ENCODE measurements at regions not wholly inside any gene's neighbourhood (a gene's known extent, or its start where the extent isn't known, plus 50 kb on each side); places are given as distances from the start of the nearest gene placed in this dataset.
"Not testable (repeated sequence)": the region's sequence is repeated elsewhere in the genome, so short reads cannot be mapped to it uniquely, and the experiment has no call there.

GRCh38 chr2:10196948-10197696 lies 74.6 kb downstream of the RRM2 start:
- no peak for DNase-seq (ENCODE audit: extremely low read depth in 1 of 11, low read depth in 9 of 11, low spot score in 4 of 11)

GRCh38 chr2:10197697-10198076 lies 75.1 kb downstream of the RRM2 start:
- no peak for DNase-seq (ENCODE audit: extremely low read depth in 1 of 11, low read depth in 9 of 11, low spot score in 4 of 11)

GRCh38 chr2:10198482-10198881 lies 75.9 kb downstream of the RRM2 start:
- DNase-seq (ENCODE audit: extremely low read depth in 1 of 11, low read depth in 9 of 11, low spot score in 4 of 11) = not testable (repeated sequence)

GRCh38 chr2:10201201-10201600 lies 78.7 kb downstream of the RRM2 start:
- DNase-seq (ENCODE audit: extremely low read depth in 1 of 11, low read depth in 9 of 11, low spot score in 4 of 11) = no peak

GRCh38 chr2:10202131-10202665 lies 79.7 kb downstream of the RRM2 start:
- no peak for DNase-seq (ENCODE audit: extremely low read depth in 1 of 11, low read depth in 9 of 11, low spot score in 4 of 11)

GRCh38 chr2:10204326-10205161 lies 82.0 kb downstream of the RRM2 start:
- no peak for DNase-seq (ENCODE audit: extremely low read depth in 1 of 11, low read depth in 9 of 11, low spot score in 4 of 11)

GRCh38 chr2:10205162-10205475 lies 82.6 kb downstream of the RRM2 start:
- DNase-seq (ENCODE audit: extremely low read depth in 1 of 11, low read depth in 9 of 11, low spot score in 4 of 11) = no peak

GRCh38 chr2:10208736-10209135 lies 86.2 kb downstream of the RRM2 start:
- no peak for DNase-seq (ENCODE audit: extremely low read depth in 1 of 11, low read depth in 9 of 11, low spot score in 4 of 11)

- no peak for DNase-seq (ENCODE audit: extremely low read depth in 1 of 11, low read depth in 9 of 11, low spot score in 4 of 11)
These were observed 86.9 kb downstream of the RRM2 start for GRCh38 chr2:10209406-10209935.

- no peak for DNase-seq (ENCODE audit: extremely low read depth in 1 of 11, low read depth in 9 of 11, low spot score in 4 of 11)
These were observed 87.8 kb downstream of the RRM2 start for GRCh38 chr2:10210336-10210735.

- no peak for DNase-seq (ENCODE audit: extremely low read depth in 1 of 11, low read depth in 9 of 11, low spot score in 4 of 11)
These were observed 89.4 kb downstream of the RRM2 start for GRCh38 chr2:10211844-10212422.

- DNase-seq (ENCODE audit: extremely low read depth in 1 of 11, low read depth in 9 of 11, low spot score in 4 of 11) = no peak
These were observed 89.9 kb upstream of the HPCAL1 start for GRCh38 chr2:10212827-10213226.

GRCh38 chr2:10214179-10214578 lies 88.5 kb upstream of the HPCAL1 start:
- no peak for DNase-seq (ENCODE audit: extremely low read depth in 1 of 11, low read depth in 9 of 11, low spot score in 4 of 11)

GRCh38 chr2:10215393-10215935 lies 87.2 kb upstream of the HPCAL1 start:
- no peak for DNase-seq (ENCODE audit: extremely low read depth in 1 of 11, low read depth in 9 of 11, low spot score in 4 of 11)

- DNase-seq (ENCODE audit: extremely low read depth in 1 of 11, low read depth in 9 of 11, low spot score in 4 of 11) = no peak
These were observed 85.8 kb upstream of the HPCAL1 start for GRCh38 chr2:10216677-10217488.

- DNase-seq (ENCODE audit: extremely low read depth in 1 of 11, low read depth in 9 of 11, low spot score in 4 of 11) = no peak
These were observed 84.9 kb upstream of the HPCAL1 start for GRCh38 chr2:10217489-10218435.

GRCh38 chr2:10220045-10220901 lies 82.4 kb upstream of the HPCAL1 start:
- no peak for DNase-seq (ENCODE audit: extremely low read depth in 1 of 11, low read depth in 9 of 11, low spot score in 4 of 11)

Measured in renal cortex interstitium (tissue), 11 donors.